HK-2 (cell line): ENCODE measurements at regions not wholly inside any gene's neighbourhood (a gene's known extent, or its start where the extent isn't known, plus 50 kb on each side); places are given as distances from the start of the nearest gene placed in this dataset.

Source experiments
- DNase-seq: peaks from one replicate; pipeline ENCODE4 v3.0.0-alpha.2; 2018; ENCODE audit not compliant: unreplicated experiment

GRCh38 chr4:148812101-148812500 is 369.9 kb upstream of the NR3C2 start:
- no peak for DNase-seq

- no peak for DNase-seq
These were observed 368.2 kb upstream of the NR3C2 start for GRCh38 chr4:148810461-148810860.

- no peak for DNase-seq
These were observed 366.2 kb upstream of the NR3C2 start for GRCh38 chr4:148808416-148808815.

GRCh38 chr4:148800940-148801339 is 358.7 kb upstream of the NR3C2 start:
- no peak for DNase-seq

- no peak for DNase-seq
These were observed 358.2 kb upstream of the NR3C2 start for GRCh38 chr4:148800336-148800885.

GRCh38 chr4:148795156-148795864 is 353.1 kb upstream of the NR3C2 start:
- DNase-seq: peak; percentile 62

GRCh38 chr4:148793221-148793620 is 351.0 kb upstream of the NR3C2 start:
- DNase-seq: no peak

GRCh38 chr4:148790691-148791090 is 348.5 kb upstream of the NR3C2 start:
- no peak for DNase-seq

- DNase-seq: no peak
These were observed 348.0 kb upstream of the NR3C2 start for GRCh38 chr4:148790246-148790645.

- no peak for DNase-seq
These were observed 345.7 kb upstream of the NR3C2 start for GRCh38 chr4:148787831-148788477.

- no peak for DNase-seq
These were observed 345.1 kb upstream of the NR3C2 start for GRCh38 chr4:148787285-148787684.

GRCh38 chr4:148786699-148787098 is 344.5 kb upstream of the NR3C2 start:
- DNase-seq: no peak

GRCh38 chr4:148782284-148782683 is 340.1 kb upstream of the NR3C2 start:
- DNase-seq: no peak

GRCh38 chr4:148780426-148781005 is 338.3 kb upstream of the NR3C2 start:
- no peak for DNase-seq

- no peak for DNase-seq
These were observed 337.6 kb upstream of the NR3C2 start for GRCh38 chr4:148779771-148780170.

- DNase-seq: no peak
These were observed 336.9 kb upstream of the NR3C2 start for GRCh38 chr4:148778980-148779675.

GRCh38 chr4:148776941-148777340 is 334.7 kb upstream of the NR3C2 start:
- DNase-seq: no peak

- no peak for DNase-seq
These were observed 331.9 kb upstream of the NR3C2 start for GRCh38 chr4:148774134-148774533.

- DNase-seq: no peak
These were observed 331.1 kb upstream of the NR3C2 start for GRCh38 chr4:148773313-148773712.

- DNase-seq: no peak
These were observed 328.6 kb upstream of the NR3C2 start for GRCh38 chr4:148770848-148771247.

- DNase-seq: no peak
These were observed 328.2 kb upstream of the NR3C2 start for GRCh38 chr4:148770377-148770776.

- no peak for DNase-seq
These were observed 322.5 kb upstream of the NR3C2 start for GRCh38 chr4:148764720-148765119.
